ENCODE measurements at regions not wholly inside any gene's neighbourhood (a gene's known extent, or its start where the extent isn't known, plus 50 kb on each side); places are given as distances from the start of the nearest gene placed in this dataset.

DNA sequence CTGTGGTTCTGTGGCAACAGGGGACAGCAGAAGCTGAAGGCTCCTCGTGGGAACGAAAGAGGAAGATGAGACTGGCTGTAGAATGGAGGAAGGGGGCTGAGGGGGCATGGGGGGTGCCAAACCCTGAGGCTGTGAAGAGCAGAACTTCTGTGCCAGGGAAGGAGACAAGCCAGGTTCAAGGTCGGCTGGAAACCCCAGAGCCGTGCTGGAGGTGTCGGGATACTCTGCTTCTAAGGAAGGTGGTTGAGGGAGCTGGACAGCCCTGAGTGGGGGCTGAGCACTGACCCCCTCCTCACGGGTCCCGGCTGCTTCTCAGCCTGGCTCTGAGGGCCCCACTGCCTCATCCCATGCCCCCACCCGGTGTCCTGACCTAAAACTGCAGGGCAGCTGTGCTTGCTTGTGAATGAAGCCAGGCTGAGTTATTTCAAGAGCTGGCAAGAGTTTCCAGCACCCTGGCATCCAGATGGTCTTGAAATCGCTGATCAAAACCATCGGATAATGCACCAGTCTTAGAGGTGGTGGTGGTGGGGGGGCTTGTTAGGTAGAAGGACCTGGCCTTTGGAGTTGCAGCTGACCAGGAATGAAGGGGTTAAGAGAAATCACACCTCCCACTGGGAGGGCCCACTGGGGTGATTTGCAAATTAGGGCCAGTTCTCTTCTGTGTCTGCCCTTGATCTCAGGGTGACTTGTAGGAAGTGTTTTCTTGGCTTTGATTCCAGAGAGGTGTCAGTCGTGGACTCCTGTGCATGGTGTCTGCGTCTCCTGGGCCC, 218.9 kb upstream of the C1orf174 start:
- H3K4me3 ChIP-seq (ENCODE audit: control insufficient read depth, low read depth, low read length), result no peak overlapping the region
- DNase-seq (ENCODE audit: low read depth), result no peak
- TF ChIP-seq, protein P1, sequence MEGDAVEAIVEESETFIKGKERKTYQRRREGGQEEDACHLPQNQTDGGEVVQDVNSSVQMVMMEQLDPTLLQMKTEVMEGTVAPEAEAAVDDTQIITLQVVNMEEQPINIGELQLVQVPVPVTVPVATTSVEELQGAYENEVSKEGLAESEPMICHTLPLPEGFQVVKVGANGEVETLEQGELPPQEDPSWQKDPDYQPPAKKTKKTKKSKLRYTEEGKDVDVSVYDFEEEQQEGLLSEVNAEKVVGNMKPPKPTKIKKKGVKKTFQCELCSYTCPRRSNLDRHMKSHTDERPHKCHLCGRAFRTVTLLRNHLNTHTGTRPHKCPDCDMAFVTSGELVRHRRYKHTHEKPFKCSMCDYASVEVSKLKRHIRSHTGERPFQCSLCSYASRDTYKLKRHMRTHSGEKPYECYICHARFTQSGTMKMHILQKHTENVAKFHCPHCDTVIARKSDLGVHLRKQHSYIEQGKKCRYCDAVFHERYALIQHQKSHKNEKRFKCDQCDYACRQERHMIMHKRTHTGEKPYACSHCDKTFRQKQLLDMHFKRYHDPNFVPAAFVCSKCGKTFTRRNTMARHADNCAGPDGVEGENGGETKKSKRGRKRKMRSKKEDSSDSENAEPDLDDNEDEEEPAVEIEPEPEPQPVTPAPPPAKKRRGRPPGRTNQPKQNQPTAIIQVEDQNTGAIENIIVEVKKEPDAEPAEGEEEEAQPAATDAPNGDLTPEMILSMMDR (conservative IDR thresholded peaks at IDR 0.05; ENCODE audit: control insufficient read depth, insufficient read depth, low read depth, low read length), result no peak

DNA sequence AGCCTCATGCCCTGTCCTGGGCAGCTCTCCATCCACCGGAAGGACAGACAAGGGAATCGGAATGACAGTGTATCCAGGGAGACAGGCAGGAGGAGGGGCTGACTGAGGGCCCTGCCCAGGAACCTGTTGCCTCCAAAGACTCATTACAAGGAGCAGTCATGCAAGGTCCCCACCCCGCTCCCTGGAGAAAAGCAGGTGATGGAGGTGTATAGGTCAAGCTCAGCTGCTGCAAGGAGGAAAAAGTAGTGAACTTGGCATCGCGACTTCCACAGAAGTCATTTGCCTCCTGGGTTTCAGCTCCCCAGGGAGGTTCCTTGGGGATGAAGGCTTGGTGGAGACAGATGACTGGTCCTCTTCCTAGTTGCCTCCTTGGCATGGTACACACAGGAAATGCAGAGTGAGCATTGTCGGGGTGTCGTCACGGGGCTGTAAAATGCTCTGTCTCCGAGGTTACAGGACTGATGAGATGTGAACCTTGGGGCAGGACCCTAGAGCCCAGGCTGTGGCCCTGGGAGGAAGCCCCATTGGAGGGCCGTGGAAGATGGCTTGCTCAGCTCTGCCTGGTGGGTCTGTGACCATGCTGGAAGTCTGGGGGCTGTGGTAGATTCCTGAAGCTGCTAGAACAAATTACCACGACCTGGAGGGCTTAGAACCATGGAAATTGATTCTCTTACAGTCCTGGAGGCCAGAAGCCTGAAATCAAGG, 219.6 kb upstream of the C1orf174 start:
- TF ChIP-seq, protein P1 (conservative IDR thresholded peaks at IDR 0.05; ENCODE audit: control insufficient read depth, insufficient read depth, low read depth, low read length), result no peak
- DNase-seq (ENCODE audit: low read depth), result no peak

DNA sequence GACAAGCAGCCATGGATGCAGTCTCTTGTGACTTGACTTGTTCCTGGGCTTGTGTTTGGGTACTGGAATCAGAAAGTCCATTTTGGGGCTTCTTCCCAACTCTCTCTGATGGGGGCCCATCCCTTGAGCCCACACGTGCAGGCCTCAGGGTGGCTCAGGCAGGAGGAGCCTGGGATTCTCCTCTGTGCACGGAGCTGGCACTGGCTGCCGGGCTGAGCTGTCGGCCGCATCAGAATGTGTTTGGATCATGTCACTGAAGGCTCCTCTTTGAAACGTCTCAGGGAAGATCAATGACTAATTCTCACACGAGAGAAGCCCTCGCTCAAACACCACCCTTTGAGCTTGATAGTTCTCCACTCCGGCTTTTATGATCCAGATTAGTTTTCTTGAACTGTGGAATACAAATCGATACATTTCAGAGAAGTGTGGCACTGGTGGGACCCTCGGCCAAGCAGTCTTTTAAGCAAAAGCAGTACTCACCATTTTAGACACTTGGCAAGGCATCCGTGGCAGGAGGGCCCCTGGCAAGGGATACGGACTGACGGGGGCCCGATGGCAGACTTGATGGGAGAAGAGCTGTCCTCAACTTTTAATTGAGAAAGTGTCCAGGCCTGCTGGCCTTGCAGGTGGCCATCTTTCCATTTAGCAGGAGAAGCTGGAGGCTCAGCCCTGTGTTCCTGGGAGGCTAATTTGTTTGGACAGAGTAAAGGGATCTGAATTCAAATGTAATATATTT, 220.7 kb upstream of the C1orf174 start:
- DNase-seq (ENCODE audit: low read depth), result no peak
- no peak overlapping the region for H3K4me3 ChIP-seq (ENCODE audit: control insufficient read depth, low read depth, low read length)
- TF ChIP-seq, protein P1 (conservative IDR thresholded peaks at IDR 0.05; ENCODE audit: control insufficient read depth, insufficient read depth, low read depth, low read length), result no peak

More for the DNA sequence above, 219.6 kb upstream of the C1orf174 start:
- no peak overlapping the region for H3K4me3 ChIP-seq (ENCODE audit: control insufficient read depth, low read depth, low read length)

DNA sequence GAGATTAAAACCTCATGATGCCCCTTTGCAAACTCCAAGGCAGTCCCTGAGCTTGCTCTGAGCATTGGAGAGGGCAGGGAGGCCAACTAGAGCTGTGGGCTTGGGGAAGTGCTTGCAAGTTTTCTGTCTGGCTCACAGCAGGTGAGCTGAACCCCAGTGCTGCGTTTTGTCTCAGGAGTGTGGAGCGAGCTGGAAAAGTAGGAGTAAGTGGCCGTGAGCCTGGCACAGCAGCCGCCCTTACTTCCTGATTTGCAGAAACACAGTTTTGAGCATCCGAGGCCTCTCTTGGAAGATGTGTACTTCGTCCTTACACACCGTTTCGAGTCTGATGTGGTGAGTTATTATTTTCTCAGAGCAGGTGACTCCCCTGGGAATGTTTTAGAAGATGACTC, 221.2 kb upstream of the C1orf174 start:
- TF ChIP-seq, protein P1 (conservative IDR thresholded peaks at IDR 0.05; ENCODE audit: control insufficient read depth, insufficient read depth, low read depth, low read length), result no peak
- no peak overlapping the region for H3K4me3 ChIP-seq (ENCODE audit: control insufficient read depth, low read depth, low read length)
- no peak for DNase-seq (ENCODE audit: low read depth)

DNA sequence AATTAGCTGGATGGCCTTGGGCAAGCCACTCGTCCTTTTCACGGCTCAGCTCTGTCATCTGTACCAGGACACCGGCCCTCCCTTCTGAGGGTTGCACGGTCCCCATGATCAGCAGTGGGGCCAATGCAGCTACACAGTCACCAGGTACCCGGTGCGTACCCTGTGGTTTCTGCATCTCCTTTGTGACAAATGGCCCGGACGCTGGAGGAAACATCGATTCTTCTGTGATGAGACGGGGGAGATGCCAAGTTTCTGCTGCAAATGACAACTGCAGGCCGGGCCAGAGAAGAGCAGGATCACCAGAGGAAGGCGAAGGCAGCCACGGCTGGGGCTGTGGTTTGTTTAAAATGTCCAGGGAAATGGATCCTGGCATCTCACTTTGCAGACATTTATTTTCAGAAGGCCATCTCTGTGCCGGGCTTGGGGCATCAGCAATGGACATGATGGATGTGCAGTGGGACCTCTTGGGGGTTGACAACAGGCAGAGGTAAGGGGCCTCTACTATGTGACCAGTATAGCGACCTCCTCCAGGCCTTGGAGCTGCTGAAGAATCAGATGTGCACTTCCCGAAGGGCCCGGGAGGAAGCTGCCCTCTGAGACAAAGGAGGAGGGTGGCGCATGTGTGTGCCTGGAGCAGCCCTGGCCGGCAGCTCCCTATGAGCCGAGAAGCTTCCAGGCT, 221.9 kb upstream of the C1orf174 start:
- H3K4me3 ChIP-seq (ENCODE audit: control insufficient read depth, low read depth, low read length), result no peak overlapping the region
- TF ChIP-seq, protein P1 (conservative IDR thresholded peaks at IDR 0.05; ENCODE audit: control insufficient read depth, insufficient read depth, low read depth, low read length), result no peak
- DNase-seq (ENCODE audit: low read depth), result no peak

DNA sequence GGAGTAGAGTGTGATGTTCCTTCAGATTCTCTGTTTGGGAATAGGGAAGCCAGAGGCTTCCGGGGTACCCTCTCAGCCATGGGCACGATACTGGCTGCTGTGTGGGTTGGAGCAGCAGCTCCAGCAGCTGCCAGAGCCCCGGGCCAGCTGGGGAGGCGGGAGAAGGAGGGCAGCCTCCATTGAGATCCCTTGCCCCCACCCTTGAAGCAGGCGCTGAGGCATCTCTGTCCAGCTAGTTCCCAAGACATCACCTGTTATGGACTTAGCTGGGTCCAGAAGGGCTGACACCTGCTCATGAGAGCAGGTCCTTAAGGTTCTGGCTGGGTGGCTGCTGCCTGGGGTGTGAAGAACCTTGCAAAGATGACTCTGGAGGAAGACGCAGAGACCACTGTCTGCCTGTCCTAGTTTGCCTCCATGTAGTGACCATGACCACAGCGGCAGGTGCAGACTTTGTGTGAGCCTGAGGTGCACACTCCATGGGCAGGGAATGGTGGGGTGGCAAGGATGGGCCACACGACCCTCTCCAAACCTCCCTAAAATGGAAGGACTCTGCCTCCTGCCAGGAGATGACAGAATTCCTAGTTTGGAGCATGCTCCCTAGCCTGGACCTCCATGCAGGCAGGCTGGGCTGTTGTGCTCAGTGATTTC, 222.6 kb upstream of the C1orf174 start:
- TF ChIP-seq, protein P1 (conservative IDR thresholded peaks at IDR 0.05; ENCODE audit: control insufficient read depth, insufficient read depth, low read depth, low read length), result no peak
- H3K4me3 ChIP-seq (ENCODE audit: control insufficient read depth, low read depth, low read length), result no peak overlapping the region
- no peak for DNase-seq (ENCODE audit: low read depth)
